SK-N-SH (cell line): ENCODE measurements at regions not wholly inside any gene's neighbourhood (a gene's known extent, or its start where the extent isn't known, plus 50 kb on each side); places are given as distances from the start of the nearest gene placed in this dataset.

ENCODE experiments used
- CTCF ChIA-PET: fragments of 300-600, 350-600 bp; formaldehyde crosslinking; extraction: SDS; loops from one replicate; lab custom pipeline; 2021; lab: Yijun Ruan, JAX
- POLR2A ChIA-PET: fragments of 350-600 bp; sonication (Branson Sonifier 250); formaldehyde crosslinking; extraction: SDS; loops from one replicate; lab custom pipeline; 2020; ENCODE audit warnings: antibody characterized with exemption, inconsistent platforms; lab: Yijun Ruan, JAX
- DNase-seq: peaks from one replicate; pipeline ENCODE4 v3.0.0; 2012
- H2AFZ ChIP-seq: fragments of 200-600 bp; sonication (generic); 2 replicates; pipeline ENCODE4 v1.8.1; 2016; ENCODE audit warnings: antibody characterized with exemption, mild to moderate bottlenecking, low read depth
- H3F3A ChIP-seq: fragments of 200-600 bp; sonication (generic); replicated peaks from 2 replicates; pipeline ENCODE3; 2016; ENCODE audit warnings: antibody characterized with exemption, mild to moderate bottlenecking; ENCODE audit not compliant: insufficient read depth
- H3K27ac ChIP-seq, 2 experiments: fragments of 200-500 bp in 1 of 2; fragments of 200-600 bp in 1 of 2; sonication (Bioruptor generic) in 1 of 2; sonication (generic), shearing (Covaris generic) in 1 of 2; 2 replicates each; pipeline versions ENCODE4 v1.5.1 to v1.6.1; 2014 to 2016; ENCODE audit warnings: low read depth in 2 of 2, inconsistent platforms in 1 of 2, low read length in 1 of 2, mild to moderate bottlenecking in 1 of 2, mixed read lengths in 1 of 2
- H3K27me3 ChIP-seq: fragments of 200-600 bp; sonication (generic), shearing (Covaris generic); 2 replicates; pipeline ENCODE4 v1.6.1; 2016; ENCODE audit warnings: mixed run types; ENCODE audit not compliant: insufficient read depth
- H3K36me3 ChIP-seq, 2 experiments: fragments of 200-500 bp in 1 of 2; fragments of 200-600 bp in 1 of 2; sonication (Bioruptor generic) in 1 of 2; sonication (generic) in 1 of 2; replicated peaks in 1 of 2; 2 replicates each; pipeline versions ENCODE3 to v1.5.1; 2014 to 2016; ENCODE audit warnings: low read length in 1 of 2, mild to moderate bottlenecking in 1 of 2; ENCODE audit not compliant: insufficient read depth in 2 of 2, control insufficient read depth in 1 of 2
- H3K4me1 ChIP-seq, 2 experiments: fragments of 200-500 bp in 1 of 2; fragments of 200-600 bp in 1 of 2; sonication (Bioruptor generic) in 1 of 2; sonication (generic), shearing (Covaris generic) in 1 of 2; 2 replicates each; pipeline versions ENCODE4 v1.5.1 to v1.6.1; 2014 to 2016; ENCODE audit warnings: low read depth in 1 of 2, low read length in 1 of 2, mixed run types in 1 of 2; ENCODE audit not compliant: insufficient read depth in 2 of 2, control insufficient read depth in 1 of 2
- H3K4me2 ChIP-seq: fragments of 200-600 bp; sonication (generic), shearing (Covaris generic); 2 replicates; pipeline ENCODE4 v1.6.1; 2017; ENCODE audit warnings: mixed run types
- H3K4me3 ChIP-seq, 2 experiments: fragments of 200-500 bp in 1 of 2; fragments of 200-600 bp in 1 of 2; sonication (Bioruptor generic) in 1 of 2; sonication (generic), shearing (Covaris generic) in 1 of 2; 2 replicates each; pipeline versions ENCODE4 v1.5.1 to v1.8.1; 2014 to 2016; ENCODE audit warnings: low read depth in 2 of 2, inconsistent platforms in 1 of 2, low read length in 1 of 2, mild to moderate bottlenecking in 1 of 2, mixed read lengths in 1 of 2, moderate library complexity in 1 of 2
- H3K79me2 ChIP-seq: fragments of 200-600 bp; sonication (generic); 2 replicates; pipeline ENCODE4 v1.8.1; 2017; ENCODE audit warnings: mild to moderate bottlenecking; ENCODE audit not compliant: insufficient read depth
- H3K9ac ChIP-seq: fragments of 200-600 bp; sonication (generic); 2 replicates; pipeline ENCODE4 v1.6.1; 2017; ENCODE audit warnings: mixed run types
- H3K9me2 ChIP-seq: fragments of 200-600 bp; sonication (generic); 2 replicates; pipeline ENCODE4 v1.6.1; 2017; ENCODE audit warnings: mixed run types
- H3K9me3 ChIP-seq: fragments of 200-600 bp; sonication (generic); 2 replicates; pipeline ENCODE4 v1.6.1; 2017; ENCODE audit warnings: mixed run types, mild to moderate bottlenecking, moderate library complexity
- H4K20me1 ChIP-seq: fragments of 200-600 bp; sonication (generic); 2 replicates; pipeline ENCODE4 v1.6.1; 2017; ENCODE audit warnings: mild to moderate bottlenecking, mixed run types; ENCODE audit not compliant: insufficient read depth
- ELF1 ChIP-seq: IDR thresholded peaks from 2 replicates; pipeline ENCODE4 v1.4.0; 2012
- EP300 ChIP-seq, 2 experiments: IDR thresholded peaks; 2 replicates each; pipeline versions ENCODE4 v1.4.0 to v1.6.1; 2012; ENCODE audit warnings: borderline replicate concordance in 1 of 2, low read depth in 1 of 2, low read length in 1 of 2
- FOSL2 ChIP-seq: IDR thresholded peaks from 2 replicates; pipeline ENCODE4 v1.4.0; 2012; ENCODE audit warnings: low read depth, mild to moderate bottlenecking, moderate library complexity, borderline replicate concordance
- FOXM1 ChIP-seq: IDR thresholded peaks from 2 replicates; pipeline ENCODE4 v1.4.0; 2012; ENCODE audit warnings: low read depth, mild to moderate bottlenecking
- PBX3 ChIP-seq: IDR thresholded peaks from 2 replicates; pipeline ENCODE4; 2012
- RAD21 ChIP-seq: IDR thresholded peaks from 2 replicates; pipeline ENCODE4 v1.6.1; 2012; ENCODE audit warnings: mild to moderate bottlenecking, low read length
- RCOR1 ChIP-seq: fragments of 150-350 bp; IDR thresholded peaks from 2 replicates; pipeline ENCODE4 v1.6.1; 2017; ENCODE audit warnings: antibody characterized with exemption, low read length
- RFX5 ChIP-seq: IDR thresholded peaks from 2 replicates; pipeline ENCODE4 v1.6.1; 2012; ENCODE audit warnings: mild to moderate bottlenecking, improper control_type of control experiment, low read length
- SMC3 ChIP-seq: IDR thresholded peaks from 2 replicates; pipeline ENCODE4 v1.6.1; 2012; ENCODE audit warnings: low read depth, low read length, improper control_type of control experiment
- TEAD4 ChIP-seq: IDR thresholded peaks from 2 replicates; pipeline ENCODE4 v1.4.0; 2012; ENCODE audit warnings: mild to moderate bottlenecking, borderline replicate concordance; ENCODE audit not compliant: insufficient read depth
- WGBS: methylation state at CpG from one replicate; pipeline ENCODE4 v1.1.6; 2017; ENCODE audit warnings: low lambda C conversion rate; 5-methylcytosine and 5-hydroxymethylcytosine counted together
- TF ChIP-seq, protein P1 (sequence below): IDR thresholded peaks from 2 replicates; pipeline ENCODE4 v1.6.1; 2012; ENCODE audit warnings: mild to moderate bottlenecking, low read depth, low read length, moderate library complexity
- TF ChIP-seq, protein P2 (sequence below): IDR thresholded peaks from 2 replicates; pipeline ENCODE4 v1.4.0; 2012; ENCODE audit warnings: low read depth, borderline replicate concordance
- TF ChIP-seq, protein P3 (sequence below): IDR thresholded peaks from 2 replicates; pipeline ENCODE4 v1.4.0; 2012; ENCODE audit warnings: low read depth
- TF ChIP-seq, protein P4 (sequence below): fragments of 150-350 bp; IDR thresholded peaks from 2 replicates; pipeline ENCODE4 v1.6.1; 2016; ENCODE audit warnings: mild to moderate bottlenecking, low read depth, low read length

GRCh38 chr12:91885851-91886731, 259.6 kb downstream of the BTG1 start:
- Histone ChIP-seq H3K4me3 (no peak overlapping the region), H3K27me3 (no peaks in the 10 kb centered on the region), H3K36me3 (no peaks in the 10 kb centered on the region), H3K4me2 (no peak overlapping the region), H3K4me1 (no peaks in the 10 kb centered on the region; a peak in 1 of 4 replicates), H3K9ac (no peak overlapping the region), H3F3A (no peaks in the 10 kb centered on the region), H3K9me3 (no peaks in the 10 kb centered on the region), H3K27ac (no peak overlapping the region), H3K79me2 (no peaks in the 10 kb centered on the region), H3K9me2 (no peaks in the 10 kb centered on the region), H2AFZ (no peak overlapping the region), H4K20me1 (no peaks in the 10 kb centered on the region)
- TF ChIP-seq PBX3 (no peak), RCOR1 (no peak)
- no peak for DNase-seq
- CTCF ChIA-PET: no interaction called here
- POLR2A ChIA-PET: no interaction called here
- WGBS: 88% methylated on average over 5 of the region's 5 CpGs

DNA sequence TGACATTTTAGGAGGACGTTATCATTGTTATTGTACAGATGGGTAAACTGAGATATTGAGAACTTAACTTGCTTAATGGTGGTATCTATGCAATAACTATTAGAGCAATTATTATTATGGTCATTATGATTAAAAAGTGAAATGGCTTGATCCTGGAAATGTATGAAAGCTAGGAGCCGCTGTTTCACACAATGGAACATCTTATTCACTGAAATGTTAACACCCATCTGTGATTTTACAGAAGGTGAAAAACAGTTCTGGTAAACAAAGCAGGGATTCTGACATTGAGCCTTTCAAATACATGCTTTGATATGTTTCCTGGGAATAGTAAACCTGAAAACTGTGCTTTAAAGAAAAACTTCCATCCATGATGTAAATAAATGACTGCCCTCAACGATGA, 261.4 kb downstream of the BTG1 start:
- TF ChIP-seq RFX5 (no peak), SMC3 (no peak), FOXM1 (no peak), FOSL2 (no peak), EP300 (IDR thresholded peaks at IDR 0.05; ENCODE audit: borderline replicate concordance in 1 of 2, low read depth in 1 of 2, low read length in 1 of 2) (no peak), RAD21 (no peak), TEAD4 (no peak), ELF1 (no peak), RCOR1 (no peak)
- TF ChIP-seq, protein P1, sequence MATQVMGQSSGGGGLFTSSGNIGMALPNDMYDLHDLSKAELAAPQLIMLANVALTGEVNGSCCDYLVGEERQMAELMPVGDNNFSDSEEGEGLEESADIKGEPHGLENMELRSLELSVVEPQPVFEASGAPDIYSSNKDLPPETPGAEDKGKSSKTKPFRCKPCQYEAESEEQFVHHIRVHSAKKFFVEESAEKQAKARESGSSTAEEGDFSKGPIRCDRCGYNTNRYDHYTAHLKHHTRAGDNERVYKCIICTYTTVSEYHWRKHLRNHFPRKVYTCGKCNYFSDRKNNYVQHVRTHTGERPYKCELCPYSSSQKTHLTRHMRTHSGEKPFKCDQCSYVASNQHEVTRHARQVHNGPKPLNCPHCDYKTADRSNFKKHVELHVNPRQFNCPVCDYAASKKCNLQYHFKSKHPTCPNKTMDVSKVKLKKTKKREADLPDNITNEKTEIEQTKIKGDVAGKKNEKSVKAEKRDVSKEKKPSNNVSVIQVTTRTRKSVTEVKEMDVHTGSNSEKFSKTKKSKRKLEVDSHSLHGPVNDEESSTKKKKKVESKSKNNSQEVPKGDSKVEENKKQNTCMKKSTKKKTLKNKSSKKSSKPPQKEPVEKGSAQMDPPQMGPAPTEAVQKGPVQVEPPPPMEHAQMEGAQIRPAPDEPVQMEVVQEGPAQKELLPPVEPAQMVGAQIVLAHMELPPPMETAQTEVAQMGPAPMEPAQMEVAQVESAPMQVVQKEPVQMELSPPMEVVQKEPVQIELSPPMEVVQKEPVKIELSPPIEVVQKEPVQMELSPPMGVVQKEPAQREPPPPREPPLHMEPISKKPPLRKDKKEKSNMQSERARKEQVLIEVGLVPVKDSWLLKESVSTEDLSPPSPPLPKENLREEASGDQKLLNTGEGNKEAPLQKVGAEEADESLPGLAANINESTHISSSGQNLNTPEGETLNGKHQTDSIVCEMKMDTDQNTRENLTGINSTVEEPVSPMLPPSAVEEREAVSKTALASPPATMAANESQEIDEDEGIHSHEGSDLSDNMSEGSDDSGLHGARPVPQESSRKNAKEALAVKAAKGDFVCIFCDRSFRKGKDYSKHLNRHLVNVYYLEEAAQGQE: no peak
- TF ChIP-seq, protein P2, sequence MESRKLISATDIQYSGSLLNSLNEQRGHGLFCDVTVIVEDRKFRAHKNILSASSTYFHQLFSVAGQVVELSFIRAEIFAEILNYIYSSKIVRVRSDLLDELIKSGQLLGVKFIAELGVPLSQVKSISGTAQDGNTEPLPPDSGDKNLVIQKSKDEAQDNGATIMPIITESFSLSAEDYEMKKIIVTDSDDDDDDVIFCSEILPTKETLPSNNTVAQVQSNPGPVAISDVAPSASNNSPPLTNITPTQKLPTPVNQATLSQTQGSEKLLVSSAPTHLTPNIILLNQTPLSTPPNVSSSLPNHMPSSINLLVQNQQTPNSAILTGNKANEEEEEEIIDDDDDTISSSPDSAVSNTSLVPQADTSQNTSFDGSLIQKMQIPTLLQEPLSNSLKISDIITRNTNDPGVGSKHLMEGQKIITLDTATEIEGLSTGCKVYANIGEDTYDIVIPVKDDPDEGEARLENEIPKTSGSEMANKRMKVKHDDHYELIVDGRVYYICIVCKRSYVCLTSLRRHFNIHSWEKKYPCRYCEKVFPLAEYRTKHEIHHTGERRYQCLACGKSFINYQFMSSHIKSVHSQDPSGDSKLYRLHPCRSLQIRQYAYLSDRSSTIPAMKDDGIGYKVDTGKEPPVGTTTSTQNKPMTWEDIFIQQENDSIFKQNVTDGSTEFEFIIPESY: no peak
- TF ChIP-seq, protein P3, sequence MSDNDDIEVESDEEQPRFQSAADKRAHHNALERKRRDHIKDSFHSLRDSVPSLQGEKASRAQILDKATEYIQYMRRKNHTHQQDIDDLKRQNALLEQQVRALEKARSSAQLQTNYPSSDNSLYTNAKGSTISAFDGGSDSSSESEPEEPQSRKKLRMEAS: no peak
- TF ChIP-seq, protein P4, sequence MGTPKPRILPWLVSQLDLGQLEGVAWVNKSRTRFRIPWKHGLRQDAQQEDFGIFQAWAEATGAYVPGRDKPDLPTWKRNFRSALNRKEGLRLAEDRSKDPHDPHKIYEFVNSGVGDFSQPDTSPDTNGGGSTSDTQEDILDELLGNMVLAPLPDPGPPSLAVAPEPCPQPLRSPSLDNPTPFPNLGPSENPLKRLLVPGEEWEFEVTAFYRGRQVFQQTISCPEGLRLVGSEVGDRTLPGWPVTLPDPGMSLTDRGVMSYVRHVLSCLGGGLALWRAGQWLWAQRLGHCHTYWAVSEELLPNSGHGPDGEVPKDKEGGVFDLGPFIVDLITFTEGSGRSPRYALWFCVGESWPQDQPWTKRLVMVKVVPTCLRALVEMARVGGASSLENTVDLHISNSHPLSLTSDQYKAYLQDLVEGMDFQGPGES: no peak
- POLR2A ChIA-PET: no interaction called here

More for the DNA sequence above, 261.4 kb downstream of the BTG1 start:
- Histone ChIP-seq H3K4me3 (no peak overlapping the region), H3K79me2 (no peaks in the 10 kb centered on the region), H3K27ac (no peak overlapping the region; a peak in 1 of 4 replicates), H3K4me1 (no peaks in the 10 kb centered on the region; a peak in 2 of 4 replicates), H2AFZ (no peak overlapping the region), H3K36me3 (no peaks in the 10 kb centered on the region), H4K20me1 (no peaks in the 10 kb centered on the region), H3K27me3 (no peaks in the 10 kb centered on the region), H3F3A (no peaks in the 10 kb centered on the region), H3K9me3 (no peaks in the 10 kb centered on the region), H3K9ac (no peak overlapping the region), H3K9me2 (no peaks in the 10 kb centered on the region), H3K4me2 (no peak overlapping the region)
- DNase-seq: no peak
- CTCF ChIA-PET: no interaction called here
- WGBS: 74% methylated on average over 3 of the region's 3 CpGs
